Esophagus squamous epithelium (tissue), 5 donors: ENCODE measurements at regions not wholly inside any gene's neighbourhood (a gene's known extent, or its start where the extent isn't known, plus 50 kb on each side); places are given as distances from the start of the nearest gene placed in this dataset.

Experiments used
- DNase-seq: peaks from one replicate; lab custom pipeline; 2025; lab: John Stamatoyannopoulos, UW
- H3K27ac ChIP-seq, 4 donors: fragments of 200-600 bp; sonication (generic); one replicate each; pipeline ENCODE4 v1.5.1; 2016 to 2019; ENCODE audit warnings: mild to moderate bottlenecking in 1 of 4
- H3K27me3 ChIP-seq, 4 donors: fragments of 200-600 bp; sonication (generic); 1 replicate in 3 of 4; 2 replicates in 1 of 4; pipeline versions ENCODE4 v1.5.1 to v1.6.0; 2017 to 2021; ENCODE audit warnings: antibody characterized with exemption in 1 of 4
- H3K36me3 ChIP-seq, 3 donors: fragments of 200-600 bp; sonication (generic); one replicate each; pipeline ENCODE4 v1.5.1; 2016 to 2019
- H3K4me1 ChIP-seq, 3 donors: fragments of 200-600 bp; sonication (generic); one replicate each; pipeline ENCODE4 v1.5.1; 2017 to 2019
- H3K4me3 ChIP-seq, 4 donors: fragments of 200-600 bp; sonication (generic); 1 replicate in 3 of 4; 2 replicates in 1 of 4; pipeline ENCODE4 v1.5.1; 2016 to 2019; ENCODE audit warnings: mild to moderate bottlenecking in 2 of 4, moderate library complexity in 1 of 4
- H3K9me3 ChIP-seq, 3 donors: fragments of 200-600 bp; sonication (generic); one replicate each; pipeline ENCODE4 v1.5.1; 2016 to 2019
- CTCF ChIP-seq, 6 experiments: fragments of 450-650 bp in 4 of 6; fragments of 200-600 bp in 2 of 6; sonication (generic) in 2 of 6; IDR thresholded peaks; one replicate each; pipeline ENCODE4 v1.5.1; 2016 to 2019; ENCODE audit warnings: antibody characterized with exemption in 6 of 6, mild to moderate bottlenecking in 4 of 6, moderate library complexity in 4 of 6
- POLR2A ChIP-seq, 4 donors: fragments of 450-650 bp; IDR thresholded peaks; one replicate each; pipeline ENCODE4 v1.6.1; 2017; ENCODE audit warnings: antibody characterized with exemption in 4 of 4, mild to moderate bottlenecking in 4 of 4, moderate library complexity in 3 of 4
- WGBS, 2 donors: methylation state at CpG; one replicate each; pipeline ENCODE4 v1.1.5; 2018; 5-methylcytosine and 5-hydroxymethylcytosine counted together
- intact Hi-C: fragments of 100-400 bp; cut with DNase I; formaldehyde crosslinking; loops from one replicate; pipeline ENCODE4 v1.15.0; 2022
- donor health status: DM: yes; HTN: yes; CAD: no.

- no peaks in the 10 kb centered on the region for H3K27me3 ChIP-seq
- no peaks in the 10 kb centered on the region for H3K36me3 ChIP-seq
- 84 to 85% methylated on average over 3 of the region's 3 CpGs for WGBS, 2 donors
- intact Hi-C loops, result no loop called here
- H3K9me3 ChIP-seq, result no peaks in the 10 kb centered on the region
- peaks cover 0 to 47% (median 11%) of the 10 kb centered on the region in 3 donors for H3K4me1 ChIP-seq
- no peak overlapping the region for H3K4me3 ChIP-seq
- no peak for TF ChIP-seq CTCF (IDR thresholded peaks at IDR 0.05)
- TF ChIP-seq POLR2A (IDR thresholded peaks at IDR 0.05), result no peak
- DNase-seq, result no peak
- no peak overlapping the region for H3K27ac ChIP-seq
Measured at GRCh38 chr16:79876332-79876730, 275.8 kb upstream of the MAF start.

GRCh38 chr16:79874391-79874790 is 273.9 kb upstream of the MAF start:
- 21 to 83% methylated on average over 1 to 3 of the region's 5 CpGs for WGBS, 2 donors

GRCh38 chr16:79873825-79874224 is 273.3 kb upstream of the MAF start:
- Histone ChIP-seq H3K4me3 (no peak overlapping the region), H3K27ac (peak overlapping the region; percentile 3 to 65 (median 62)), H3K9me3 (no peaks in the 10 kb centered on the region), H3K27me3 (no peaks in the 10 kb centered on the region), H3K4me1 (peaks cover 0 to 49% (median 11%) of the 10 kb centered on the region in 3 donors), H3K36me3 (no peaks in the 10 kb centered on the region)
- intact Hi-C loops, result no loop called here
- WGBS, 2 donors, result 59 to 61% methylated on average over 5 of the region's 5 CpGs
- DNase-seq, result no peak
- TF ChIP-seq POLR2A (IDR thresholded peaks at IDR 0.05), result no peak
- TF ChIP-seq CTCF (IDR thresholded peaks at IDR 0.05), result no peak

More at GRCh38 chr16:79874391-79874790, 273.9 kb upstream of the MAF start:
- intact Hi-C loops, result no loop called here
- H3K9me3 ChIP-seq, result no peaks in the 10 kb centered on the region
- no peak overlapping the region for H3K4me3 ChIP-seq
- H3K27ac ChIP-seq, result peak overlapping the region; percentile 3 to 65 (median 62)
- H3K36me3 ChIP-seq, result no peaks in the 10 kb centered on the region
- no peaks in the 10 kb centered on the region for H3K27me3 ChIP-seq
- DNase-seq, result no peak
- TF ChIP-seq CTCF (IDR thresholded peaks at IDR 0.05) (no peak), POLR2A (IDR thresholded peaks at IDR 0.05) (no peak)
- H3K4me1 ChIP-seq, result peaks cover 0 to 49% (median 11%) of the 10 kb centered on the region in 3 donors

- no peak for DNase-seq
- WGBS, 2 donors, result 39 to 50% methylated on average over 4 to 6 of the region's 6 CpGs
- no peak for TF ChIP-seq CTCF (IDR thresholded peaks at IDR 0.05)
- TF ChIP-seq POLR2A (IDR thresholded peaks at IDR 0.05), result no peak
- intact Hi-C loops, result no loop called here
- no peak overlapping the region for H3K4me3 ChIP-seq
- H3K27ac ChIP-seq, result peak overlapping the region in 3 of 4 donors; percentile 4 to 42 (median 18)
- peaks cover 0 to 49% (median 11%) of the 10 kb centered on the region in 3 donors for H3K4me1 ChIP-seq
- no peaks in the 10 kb centered on the region for H3K27me3 ChIP-seq
- H3K9me3 ChIP-seq, result no peaks in the 10 kb centered on the region
- H3K36me3 ChIP-seq, result no peaks in the 10 kb centered on the region
Measured at GRCh38 chr16:79871906-79872305, 271.4 kb upstream of the MAF start.

- TF ChIP-seq POLR2A (IDR thresholded peaks at IDR 0.05) (no peak), CTCF (IDR thresholded peaks at IDR 0.05) (no peak)
Measured at GRCh38 chr16:79870016-79870886, 269.7 kb upstream of the MAF start.

More at GRCh38 chr16:79870016-79870886, 269.7 kb upstream of the MAF start:
- Histone ChIP-seq H3K27me3 (no peaks in the 10 kb centered on the region), H3K36me3 (no peaks in the 10 kb centered on the region), H3K4me3 (no peak overlapping the region), H3K4me1 (peaks cover 0 to 37% (median 6%) of the 10 kb centered on the region in 3 donors), H3K27ac (no peak overlapping the region), H3K9me3 (no peaks in the 10 kb centered on the region)
- WGBS, 2 donors, result 94 to 97% methylated on average over 16 of the region's 16 CpGs
- no peak for DNase-seq
- intact Hi-C loops, result no loop called here
